Activated T-cell treated with anti-CD3 and anti-CD28 coated beads, Interleukin-2, amount 50 U/mL, for 72 hours (primary cell): ENCODE measurements at regions not wholly inside any gene's neighbourhood (a gene's known extent, or its start where the extent isn't known, plus 50 kb on each side); places are given as distances from the start of the nearest gene placed in this dataset.
"Not testable (repeated sequence)": the region's sequence is repeated elsewhere in the genome, so short reads cannot be mapped to it uniquely, and the experiment has no call there.

Experiments used
- ATAC-seq, 2 donors: fragments of 150-1000 bp; cut with Tn5 transposase; replicated peaks in 1 of 2; 2 replicates each; pipeline ENCODE4 v1.10.0; 2021; ENCODE audit warnings: moderate library complexity in 2 of 2, mild to moderate bottlenecking in 1 of 2
- DNase-seq, 2 donors: peaks; one replicate each; pipeline ENCODE4 v3.0.0; 2021 to 2022; ENCODE audit warnings: mixed read lengths in 1 of 2
- H3K27ac Mint-ChIP-seq: one replicate; pipeline ENCODE4 v1.8.0; 2022; ENCODE audit warnings: mild to moderate bottlenecking, moderate library complexity, mixed read lengths
- H3K27me3 Mint-ChIP-seq: one replicate; pipeline ENCODE4 v1.8.0; 2022; ENCODE audit warnings: low read depth, mixed read lengths
- H3K36me3 Mint-ChIP-seq, 2 donors: one replicate each; pipeline ENCODE4 v1.8.0; 2022; ENCODE audit warnings: mixed read lengths in 2 of 2, mild to moderate bottlenecking in 1 of 2; ENCODE audit not compliant: insufficient read depth in 2 of 2
- H3K4me1 Mint-ChIP-seq: one replicate; pipeline ENCODE4 v1.8.0; 2022; ENCODE audit warnings: low read depth, mixed read lengths
- H3K4me3 Mint-ChIP-seq, 2 donors: one replicate each; pipeline ENCODE4 v1.8.0; 2022; ENCODE audit warnings: mild to moderate bottlenecking in 2 of 2, mixed read lengths in 2 of 2, moderate library complexity in 2 of 2
- H3K9me3 Mint-ChIP-seq, 2 donors: one replicate each; pipeline ENCODE4 v1.8.0; 2022; ENCODE audit warnings: mixed read lengths in 2 of 2

GRCh38 chr2:56806924-56807323 is 623.1 kb downstream of the CCDC85A start:
- Mint-ChIP-seq H3K36me3 (no peaks in the 10 kb centered on the region), H3K4me1 (no peaks in the 10 kb centered on the region), H3K27ac (no peak overlapping the region), H3K9me3 (peaks cover 8 to 10% of the 10 kb centered on the region in 2 donors), H3K4me3 (no peak overlapping the region), H3K27me3 (no peaks in the 10 kb centered on the region)
- DNase-seq (no peak), ATAC-seq (no peak)

- no peak for DNase-seq
- Mint-ChIP-seq H3K36me3 (no peaks in the 10 kb centered on the region), H3K9me3 (peaks cover 8 to 10% of the 10 kb centered on the region in 2 donors), H3K27me3 (no peaks in the 10 kb centered on the region), H3K4me1 (no peaks in the 10 kb centered on the region), H3K27ac (no peak overlapping the region), H3K4me3 (no peak overlapping the region)
- ATAC-seq: no peak
Observed at GRCh38 chr2:56807861-56808260, 624.1 kb downstream of the CCDC85A start.

DNA sequence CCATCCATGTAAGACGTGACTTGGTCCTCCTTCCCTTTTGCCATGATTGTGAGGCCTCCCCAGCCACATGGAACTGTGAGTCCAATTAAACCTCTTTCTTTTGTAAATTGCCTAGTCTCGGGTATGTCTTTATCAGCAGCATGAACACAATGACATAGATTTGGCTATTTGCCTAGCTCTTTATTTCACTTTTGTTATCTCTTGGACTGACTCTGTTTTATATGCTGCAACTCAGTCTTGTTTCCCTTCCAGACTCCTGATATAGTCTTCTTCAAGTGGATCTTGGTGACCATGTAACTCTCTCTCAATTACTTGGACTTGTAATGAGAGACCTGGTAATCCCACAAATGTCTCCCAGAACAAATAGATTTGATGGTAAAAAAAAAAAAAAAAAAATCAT is 627.6 kb downstream of the CCDC85A start:
- H3K27ac Mint-ChIP-seq: no peak overlapping the region
- no peaks in the 10 kb centered on the region for H3K4me1 Mint-ChIP-seq
- peaks cover 7 to 11% of the 10 kb centered on the region in 2 donors for H3K9me3 Mint-ChIP-seq
- H3K4me3 Mint-ChIP-seq: no peak overlapping the region
- DNase-seq (no peak), ATAC-seq (no peak)
- H3K27me3 Mint-ChIP-seq: no peaks in the 10 kb centered on the region
- no peaks in the 10 kb centered on the region for H3K36me3 Mint-ChIP-seq

- H3K36me3 Mint-ChIP-seq: no peaks in the 10 kb centered on the region
- H3K9me3 Mint-ChIP-seq: peaks cover 7 to 11% of the 10 kb centered on the region in 2 donors
- no peaks in the 10 kb centered on the region for H3K27me3 Mint-ChIP-seq
- DNase-seq (no peak), ATAC-seq (no peak)
- no peaks in the 10 kb centered on the region for H3K4me1 Mint-ChIP-seq
- no peak overlapping the region for H3K4me3 Mint-ChIP-seq
- no peak overlapping the region for H3K27ac Mint-ChIP-seq
Observed at GRCh38 chr2:56812432-56812831, 628.6 kb downstream of the CCDC85A start.

- no peak overlapping the region for H3K27ac Mint-ChIP-seq
- ATAC-seq (no peak), DNase-seq (no peak)
- peaks cover 0 to 2% of the 10 kb centered on the region in 2 donors for H3K36me3 Mint-ChIP-seq
- H3K27me3 Mint-ChIP-seq: no peaks in the 10 kb centered on the region
- H3K9me3 Mint-ChIP-seq: peaks cover 10 to 17% of the 10 kb centered on the region in 2 donors
- H3K4me1 Mint-ChIP-seq: no peaks in the 10 kb centered on the region
- no peak overlapping the region for H3K4me3 Mint-ChIP-seq
Observed at GRCh38 chr2:56813490-56813889, 629.7 kb downstream of the CCDC85A start.

GRCh38 chr2:56816666-56817065 is 632.9 kb downstream of the CCDC85A start:
- Mint-ChIP-seq H3K27me3 (no peaks in the 10 kb centered on the region), H3K27ac (no peak overlapping the region), H3K9me3 (peaks cover 18 to 29% of the 10 kb centered on the region in 2 donors), H3K36me3 (peaks cover 0 to 2% of the 10 kb centered on the region in 2 donors), H3K4me3 (no peak overlapping the region), H3K4me1 (no peaks in the 10 kb centered on the region)
- DNase-seq: no peak
- ATAC-seq: no peak

DNA sequence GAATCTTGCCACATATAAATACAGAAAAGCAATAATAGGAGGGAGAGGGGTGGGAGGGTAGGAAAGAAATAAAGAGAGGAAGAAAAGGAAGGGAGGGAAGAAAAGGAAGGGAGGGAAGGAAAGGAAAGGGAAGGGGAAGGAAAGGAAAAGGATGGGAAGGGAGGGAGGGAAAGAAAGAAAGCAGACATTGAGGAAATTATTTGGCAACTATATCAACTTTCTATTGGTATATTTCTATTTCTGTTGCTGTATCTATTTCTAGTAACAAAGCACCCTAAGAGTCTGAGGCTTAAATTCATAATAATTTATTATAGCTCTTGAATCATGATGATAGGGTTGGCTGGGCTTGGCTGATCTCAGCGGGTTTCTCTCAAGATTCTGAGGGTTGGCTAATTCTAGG is 648.0 kb downstream of the CCDC85A start:
- Mint-ChIP-seq H3K27me3 (no peaks in the 10 kb centered on the region), H3K36me3 (no peaks in the 10 kb centered on the region), H3K9me3 (peaks cover 5 to 6% of the 10 kb centered on the region in 2 donors), H3K4me1 (no peaks in the 10 kb centered on the region), H3K4me3 (no peak overlapping the region), H3K27ac (no peak overlapping the region)
- DNase-seq: no peak
- ATAC-seq: no peak

- H3K36me3 Mint-ChIP-seq: no peaks in the 10 kb centered on the region
- ATAC-seq (no peak), DNase-seq (no peak)
- H3K4me3 Mint-ChIP-seq: no peak overlapping the region
- H3K9me3 Mint-ChIP-seq: peaks cover 4 to 7% of the 10 kb centered on the region in 2 donors
- H3K27ac Mint-ChIP-seq: no peak overlapping the region
- no peaks in the 10 kb centered on the region for H3K4me1 Mint-ChIP-seq
- H3K27me3 Mint-ChIP-seq: no peaks in the 10 kb centered on the region
Observed at GRCh38 chr2:56834686-56835085, 650.9 kb downstream of the CCDC85A start.

- H3K9me3 Mint-ChIP-seq, H3K4me1 Mint-ChIP-seq, H3K27me3 Mint-ChIP-seq, H3K36me3 Mint-ChIP-seq, DNase-seq, H3K4me3 Mint-ChIP-seq, H3K27ac Mint-ChIP-seq, ATAC-seq: not testable (repeated sequence)
Observed at GRCh38 chr2:56840009-56840408, 656.2 kb downstream of the CCDC85A start.

- H3K27me3 Mint-ChIP-seq: no peaks in the 10 kb centered on the region
- H3K4me3 Mint-ChIP-seq: no peak overlapping the region
- ATAC-seq (no peak), DNase-seq (no peak)
- peaks cover 0 to 2% of the 10 kb centered on the region in 2 donors for H3K36me3 Mint-ChIP-seq
- H3K27ac Mint-ChIP-seq: no peak overlapping the region
- H3K9me3 Mint-ChIP-seq: peaks cover 27 to 32% of the 10 kb centered on the region in 2 donors
- no peaks in the 10 kb centered on the region for H3K4me1 Mint-ChIP-seq
Observed at GRCh38 chr2:56860991-56861390, 677.2 kb downstream of the CCDC85A start.

- DNase-seq (no peak), ATAC-seq (no peak)
- Mint-ChIP-seq H3K4me1 (no peaks in the 10 kb centered on the region), H3K4me3 (no peak overlapping the region), H3K27me3 (no peaks in the 10 kb centered on the region), H3K36me3 (no peaks in the 10 kb centered on the region), H3K27ac (no peak overlapping the region), H3K9me3 (peaks cover 3 to 8% of the 10 kb centered on the region in 2 donors)
Observed at GRCh38 chr2:56871644-56872043, 687.9 kb downstream of the CCDC85A start.

DNA sequence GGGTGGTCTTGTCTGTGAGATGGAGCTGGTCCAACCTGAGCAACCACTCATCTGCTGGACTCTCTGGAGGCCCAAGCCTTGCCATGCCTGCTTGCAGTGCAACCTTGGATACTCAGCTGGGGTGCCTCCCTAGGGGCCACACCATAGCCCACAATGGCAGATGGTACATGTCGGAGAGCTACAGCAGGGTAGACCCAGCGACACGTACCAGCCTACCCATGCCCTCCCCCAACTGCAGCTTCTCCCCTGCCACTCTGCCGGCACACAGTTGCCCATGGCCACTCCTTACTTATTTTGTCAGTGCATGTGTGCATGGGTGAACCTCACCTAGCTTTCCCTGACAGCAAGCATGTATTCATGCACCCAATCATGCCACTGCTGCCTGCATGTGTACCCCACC is 690.9 kb downstream of the CCDC85A start:
- Mint-ChIP-seq H3K36me3 (no peaks in the 10 kb centered on the region), H3K27ac (no peak overlapping the region)
- no peak for ATAC-seq

DNA sequence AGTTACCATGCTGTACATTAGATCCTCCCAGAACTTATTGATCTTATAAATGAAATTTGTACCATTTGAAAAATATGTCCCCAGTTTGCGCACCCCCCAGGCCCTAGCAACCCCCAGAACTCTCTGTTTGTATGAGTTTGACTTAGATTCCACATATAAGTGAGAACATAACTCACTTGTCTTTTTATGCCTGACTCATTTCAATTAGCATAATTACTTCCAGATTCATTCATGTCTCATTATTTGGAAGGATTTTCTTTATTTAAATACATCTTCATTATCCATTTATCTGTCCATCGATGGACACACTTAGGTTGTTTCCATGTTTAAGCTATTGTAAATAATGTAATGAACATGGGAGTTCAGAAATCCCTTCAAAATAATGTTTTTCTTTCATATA is 705.9 kb downstream of the CCDC85A start:
- Mint-ChIP-seq H3K4me3 (no peak overlapping the region), H3K27ac (no peak overlapping the region), H3K4me1 (no peaks in the 10 kb centered on the region), H3K36me3 (no peaks in the 10 kb centered on the region), H3K9me3 (peaks cover 4 to 10% of the 10 kb centered on the region in 2 donors), H3K27me3 (no peaks in the 10 kb centered on the region)
- no peak for DNase-seq
- ATAC-seq: no peak

More for the DNA sequence above, 690.9 kb downstream of the CCDC85A start:
- no peak for DNase-seq
- peaks cover 12 to 13% of the 10 kb centered on the region in 2 donors for H3K9me3 Mint-ChIP-seq
- no peaks in the 10 kb centered on the region for H3K27me3 Mint-ChIP-seq
- no peaks in the 10 kb centered on the region for H3K4me1 Mint-ChIP-seq
- no peak overlapping the region for H3K4me3 Mint-ChIP-seq

GRCh38 chr2:56892382-56892781 is 708.6 kb downstream of the CCDC85A start:
- no peak for ATAC-seq
- Mint-ChIP-seq H3K9me3 (peaks cover 4 to 5% of the 10 kb centered on the region in 2 donors), H3K4me1 (no peaks in the 10 kb centered on the region), H3K4me3 (no peak overlapping the region), H3K36me3 (no peaks in the 10 kb centered on the region), H3K27ac (no peak overlapping the region), H3K27me3 (no peaks in the 10 kb centered on the region)
- DNase-seq: no peak
